Fibroblast of skin of abdomen (primary cell): ENCODE measurements at regions not wholly inside any gene's neighbourhood (a gene's known extent, or its start where the extent isn't known, plus 50 kb on each side); places are given as distances from the start of the nearest gene placed in this dataset.
A peak's percentile ranks its signal among the peaks of the same experiment; 100 is the strongest.

Experiments
- DNase-seq: peaks from one replicate; pipeline ENCODE4 v3.0.0-alpha.2; 2013

- no peak for DNase-seq
Measured at GRCh38 chr1:147463022-147463421, 78.3 kb upstream of the BCL9 start.

GRCh38 chr1:147466543-147466942 is 74.8 kb upstream of the BCL9 start:
- no peak for DNase-seq

- DNase-seq, result no peak
Measured at GRCh38 chr1:147470079-147470478, 71.2 kb upstream of the BCL9 start.

- DNase-seq, result no peak
Measured at GRCh38 chr1:147472489-147472888, 68.8 kb upstream of the BCL9 start.

- peak; percentile 4 for DNase-seq
Measured at GRCh38 chr1:147472966-147473732, 68.2 kb upstream of the BCL9 start.

GRCh38 chr1:147473733-147474049 is 67.6 kb upstream of the BCL9 start:
- DNase-seq, result no peak

- DNase-seq, result no peak
Measured at GRCh38 chr1:147475488-147475887, 65.8 kb upstream of the BCL9 start.

GRCh38 chr1:147478521-147478920 is 62.8 kb upstream of the BCL9 start:
- DNase-seq, result no peak

GRCh38 chr1:147479864-147480564 is 61.3 kb upstream of the BCL9 start:
- no peak for DNase-seq

- no peak for DNase-seq
Measured at GRCh38 chr1:147480565-147480935, 60.8 kb upstream of the BCL9 start.

GRCh38 chr1:147486876-147487656 is 54.2 kb upstream of the BCL9 start:
- no peak for DNase-seq

GRCh38 chr1:147491098-147491497 is 50.2 kb upstream of the BCL9 start:
- DNase-seq, result no peak
